ENCODE measurements at regions not wholly inside any gene's neighbourhood (a gene's known extent, or its start where the extent isn't known, plus 50 kb on each side); places are given as distances from the start of the nearest gene placed in this dataset.

DNA sequence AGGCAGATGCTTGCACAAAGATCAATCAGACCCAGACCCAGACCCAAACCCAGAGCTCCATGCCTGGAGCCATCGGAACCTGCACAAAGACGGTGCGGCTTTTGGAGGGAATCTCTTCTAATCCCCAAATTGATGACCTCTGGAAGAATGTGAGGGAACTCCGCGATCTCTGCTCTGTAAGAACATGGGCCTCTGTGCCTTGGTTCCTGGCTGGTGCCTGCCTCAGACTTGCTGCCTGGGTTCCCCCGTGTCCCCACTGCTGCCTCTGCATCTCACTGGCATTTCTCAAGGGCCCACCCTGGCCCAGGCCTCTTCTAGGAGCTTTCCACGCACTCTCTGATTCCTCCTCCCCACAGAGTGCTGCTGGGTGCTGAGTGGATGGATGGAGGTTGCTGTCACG, 1044.4 kb downstream of the TBC1D22A start (continued):
- TF ChIP-seq, protein P1, sequence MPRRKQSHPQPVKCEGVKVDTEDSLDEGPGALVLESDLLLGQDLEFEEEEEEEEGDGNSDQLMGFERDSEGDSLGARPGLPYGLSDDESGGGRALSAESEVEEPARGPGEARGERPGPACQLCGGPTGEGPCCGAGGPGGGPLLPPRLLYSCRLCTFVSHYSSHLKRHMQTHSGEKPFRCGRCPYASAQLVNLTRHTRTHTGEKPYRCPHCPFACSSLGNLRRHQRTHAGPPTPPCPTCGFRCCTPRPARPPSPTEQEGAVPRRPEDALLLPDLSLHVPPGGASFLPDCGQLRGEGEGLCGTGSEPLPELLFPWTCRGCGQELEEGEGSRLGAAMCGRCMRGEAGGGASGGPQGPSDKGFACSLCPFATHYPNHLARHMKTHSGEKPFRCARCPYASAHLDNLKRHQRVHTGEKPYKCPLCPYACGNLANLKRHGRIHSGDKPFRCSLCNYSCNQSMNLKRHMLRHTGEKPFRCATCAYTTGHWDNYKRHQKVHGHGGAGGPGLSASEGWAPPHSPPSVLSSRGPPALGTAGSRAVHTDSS (CRISPR knock-in tag; conservative IDR thresholded peaks at IDR 0.05), result no peak
- no peak for TF ChIP-seq ZNF556 (CRISPR knock-in tag; IDR thresholded peaks at IDR 0.05; ENCODE audit: borderline replicate concordance)
- no peak for TF ChIP-seq ZFX (CRISPR knock-in tag; IDR thresholded peaks at IDR 0.05; ENCODE audit: low read depth)
- TF ChIP-seq ZC3H4 (CRISPR knock-in tag; IDR thresholded peaks at IDR 0.05; ENCODE audit: borderline replicate concordance), result no peak

DNA sequence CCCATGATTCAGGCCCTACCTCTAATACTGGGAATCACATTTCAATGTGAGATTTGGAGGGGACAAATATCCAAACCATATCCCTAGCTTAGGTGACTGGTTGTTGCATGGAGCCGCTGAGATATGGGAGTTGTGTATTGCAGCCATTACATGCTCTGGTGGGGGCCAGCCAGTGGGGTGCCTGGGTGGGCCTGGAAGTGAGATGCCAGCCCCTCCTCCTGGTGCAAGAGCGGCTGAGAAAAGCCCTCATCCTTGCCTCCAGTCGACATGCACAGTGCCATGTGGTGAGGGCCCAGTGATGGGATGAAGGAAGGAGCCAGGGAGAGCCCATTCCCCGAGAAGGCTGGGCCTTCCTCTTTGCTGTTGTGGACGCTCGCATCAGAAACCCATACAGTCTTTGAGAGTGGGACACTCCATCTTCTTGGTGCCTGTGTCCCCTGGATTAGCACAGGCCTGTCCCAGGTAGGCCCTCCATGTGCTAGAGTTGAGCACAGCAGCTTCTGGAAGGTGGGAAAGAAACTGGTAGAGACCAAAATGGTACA, 1043.0 kb downstream of the TBC1D22A start:
- Histone ChIP-seq H3K36me3 (replicated peaks in 1 of 2; ENCODE audit: control insufficient read depth in 1 of 2, insufficient read depth in 2 of 2, low read length in 2 of 2) (no peaks in the 10 kb centered on the region), H3K27ac (ENCODE audit: extremely low read length, insufficient read depth, low read length) (no peak overlapping the region), H3K9ac (ENCODE audit: insufficient read depth, low read depth, low read length) (no peak overlapping the region), H3K4me2 (ENCODE audit: low read depth, low read length) (no peak overlapping the region), H3K9me3 (ENCODE audit: low read length) (no peaks in the 10 kb centered on the region), H3K4me1 (ENCODE audit: insufficient read depth, low read length) (no peaks in the 10 kb centered on the region), H4K20me1 (ENCODE audit: insufficient read depth, low read length) (no peaks in the 10 kb centered on the region), H3K27me3 (ENCODE audit: control insufficient read depth in 1 of 2, insufficient read depth in 2 of 2, low read length in 2 of 2) (peaks cover 3 to 27% of the 10 kb centered on the region in 2 experiments; a peak in 3 of 5 replicates), H3K79me2 (ENCODE audit: insufficient read depth, low read length) (no peaks in the 10 kb centered on the region), H3K4me3 (replicated peaks in 1 of 3; ENCODE audit: insufficient read depth in 1 of 3, low read depth in 2 of 3, low read length in 3 of 3) (no peak overlapping the region), H2AFZ (ENCODE audit: low read length) (no peak overlapping the region)
- WGBS (ENCODE audit: low lambda C conversion rate), result 0% methylated on average over 4 of the region's 6 CpGs
- ATAC-seq, result no peak
- DNase-seq (ENCODE audit: low spot score), result no peak
- ChIA-PET CTCF (ENCODE audit: low intra/inter-chr PET ratio, low total read pairs) (no interaction called here), POLR2A (no interaction called here)
- BruUV-seq (replicated peaks), result no TSS peak
- in situ Hi-C loops (cut with HindIII; ENCODE audit: extremely low pct_ligation_motif_present, low pct_unique_long_range_greater_than_20kb), result no loop called here
- FAIRE-seq, result no peak
- intact Hi-C loops (cut with micrococcal nuclease; ENCODE audit: unreplicated experiment), result no loop called here
- TF ChIP-seq ZNF776 (CRISPR knock-in tag; IDR thresholded peaks at IDR 0.05) (no peak), ZNF564 (CRISPR knock-in tag; IDR thresholded peaks at IDR 0.05) (no peak), RXRB (CRISPR knock-in tag; IDR thresholded peaks at IDR 0.05; ENCODE audit: borderline replicate concordance) (no peak), MAZ (IDR thresholded peaks at IDR 0.05; ENCODE audit: borderline replicate concordance, low read depth, low read length) (no peak), MAZ (CRISPR knock-in tag; IDR thresholded peaks at IDR 0.05; ENCODE audit: low read depth) (no peak), ARHGAP35 (CRISPR knock-in tag; IDR thresholded peaks at IDR 0.05; ENCODE audit: borderline replicate concordance) (no peak), CHD2 (IDR thresholded peaks at IDR 0.05; ENCODE audit: low read depth, low read length) (no peak), CEBPB (IDR thresholded peaks at IDR 0.05; ENCODE audit: borderline replicate concordance, low read depth, low read length) (no peak), CEBPG (CRISPR knock-in tag; IDR thresholded peaks at IDR 0.05) (no peak), SMAD9 (CRISPR knock-in tag; IDR thresholded peaks at IDR 0.05) (no peak), POLR2AphosphoS2 (IDR thresholded peaks at IDR 0.05; ENCODE audit: low read depth, low read length) (no peak)
- TF ChIP-seq, protein P2, sequence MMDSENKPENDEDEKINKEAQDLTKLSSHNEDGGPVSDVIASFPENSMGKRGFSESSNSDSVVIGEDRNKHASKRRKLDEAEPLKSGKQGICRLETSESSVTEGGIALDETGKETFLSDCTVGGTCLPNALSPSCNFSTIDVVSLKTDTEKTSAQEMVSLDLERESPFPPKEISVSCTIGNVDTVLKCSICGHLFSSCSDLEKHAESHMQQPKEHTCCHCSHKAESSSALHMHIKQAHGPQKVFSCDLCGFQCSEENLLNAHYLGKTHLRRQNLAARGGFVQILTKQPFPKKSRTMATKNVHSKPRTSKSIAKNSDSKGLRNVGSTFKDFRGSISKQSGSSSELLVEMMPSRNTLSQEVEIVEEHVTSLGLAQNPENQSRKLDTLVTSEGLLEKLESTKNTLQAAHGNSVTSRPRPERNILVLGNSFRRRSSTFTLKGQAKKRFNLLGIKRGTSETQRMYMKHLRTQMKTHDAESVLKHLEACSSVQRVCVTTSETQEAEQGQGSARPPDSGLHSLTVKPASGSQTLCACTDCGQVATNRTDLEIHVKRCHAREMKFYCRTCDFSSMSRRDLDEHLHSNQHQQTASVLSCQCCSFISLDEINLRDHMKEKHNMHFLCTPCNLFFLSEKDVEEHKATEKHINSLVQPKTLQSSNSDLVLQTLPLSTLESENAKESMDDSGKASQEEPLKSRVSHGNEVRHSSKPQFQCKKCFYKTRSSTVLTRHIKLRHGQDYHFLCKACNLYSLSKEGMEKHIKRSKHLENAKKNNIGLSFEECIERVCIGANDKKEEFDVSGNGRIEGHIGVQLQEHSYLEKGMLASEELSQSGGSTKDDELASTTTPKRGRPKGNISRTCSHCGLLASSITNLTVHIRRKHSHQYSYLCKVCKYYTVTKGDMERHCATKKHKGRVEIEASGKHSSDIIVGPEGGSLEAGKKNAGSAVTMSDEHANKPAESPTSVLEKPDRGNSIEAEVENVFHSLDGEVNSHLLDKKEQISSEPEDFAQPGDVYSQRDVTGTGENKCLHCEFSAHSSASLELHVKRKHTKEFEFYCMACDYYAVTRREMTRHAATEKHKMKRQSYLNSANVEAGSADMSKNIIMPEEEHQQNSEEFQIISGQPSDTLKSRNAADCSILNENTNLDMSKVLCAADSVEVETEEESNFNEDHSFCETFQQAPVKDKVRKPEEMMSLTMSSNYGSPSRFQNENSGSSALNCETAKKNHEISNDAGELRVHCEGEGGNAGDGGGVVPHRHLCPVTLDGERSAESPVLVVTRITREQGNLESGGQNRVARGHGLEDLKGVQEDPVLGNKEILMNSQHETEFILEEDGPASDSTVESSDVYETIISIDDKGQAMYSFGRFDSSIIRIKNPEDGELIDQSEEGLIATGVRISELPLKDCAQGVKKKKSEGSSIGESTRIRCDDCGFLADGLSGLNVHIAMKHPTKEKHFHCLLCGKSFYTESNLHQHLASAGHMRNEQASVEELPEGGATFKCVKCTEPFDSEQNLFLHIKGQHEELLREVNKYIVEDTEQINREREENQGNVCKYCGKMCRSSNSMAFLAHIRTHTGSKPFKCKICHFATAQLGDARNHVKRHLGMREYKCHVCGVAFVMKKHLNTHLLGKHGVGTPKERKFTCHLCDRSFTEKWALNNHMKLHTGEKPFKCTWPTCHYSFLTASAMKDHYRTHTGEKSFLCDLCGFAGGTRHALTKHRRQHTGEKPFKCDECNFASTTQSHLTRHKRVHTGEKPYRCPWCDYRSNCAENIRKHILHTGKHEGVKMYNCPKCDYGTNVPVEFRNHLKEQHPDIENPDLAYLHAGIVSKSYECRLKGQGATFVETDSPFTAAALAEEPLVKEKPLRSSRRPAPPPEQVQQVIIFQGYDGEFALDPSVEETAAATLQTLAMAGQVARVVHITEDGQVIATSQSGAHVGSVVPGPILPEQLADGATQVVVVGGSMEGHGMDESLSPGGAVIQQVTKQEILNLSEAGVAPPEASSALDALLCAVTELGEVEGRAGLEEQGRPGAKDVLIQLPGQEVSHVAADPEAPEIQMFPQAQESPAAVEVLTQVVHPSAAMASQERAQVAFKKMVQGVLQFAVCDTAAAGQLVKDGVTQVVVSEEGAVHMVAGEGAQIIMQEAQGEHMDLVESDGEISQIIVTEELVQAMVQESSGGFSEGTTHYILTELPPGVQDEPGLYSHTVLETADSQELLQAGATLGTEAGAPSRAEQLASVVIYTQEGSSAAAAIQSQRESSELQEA (CRISPR knock-in tag; IDR thresholded peaks at IDR 0.05; ENCODE audit: not compliant biosample characterization), result no peak

Measured in HepG2 (cell line).